HG02970 (cell line): ENCODE measurements at regions not wholly inside any gene's neighbourhood (a gene's known extent, or its start where the extent isn't known, plus 50 kb on each side); places are given as distances from the start of the nearest gene placed in this dataset.
A peak's percentile ranks its signal among the peaks of the same experiment; 100 is the strongest.

Source experiments
- ATAC-seq: cut with Tn5 transposase; IDR thresholded peaks from one replicate; pipeline ENCODE4 v1.9.1; 2021; ENCODE audit warnings: mild to moderate bottlenecking, moderate library complexity, moderate number of reproducible peaks; ENCODE audit not compliant: unreplicated experiment, low FRiP score

- ATAC-seq = no peak
Measured at GRCh38 chr2:52974127-52974526, 793.5 kb upstream of the CHAC2 start.

DNA sequence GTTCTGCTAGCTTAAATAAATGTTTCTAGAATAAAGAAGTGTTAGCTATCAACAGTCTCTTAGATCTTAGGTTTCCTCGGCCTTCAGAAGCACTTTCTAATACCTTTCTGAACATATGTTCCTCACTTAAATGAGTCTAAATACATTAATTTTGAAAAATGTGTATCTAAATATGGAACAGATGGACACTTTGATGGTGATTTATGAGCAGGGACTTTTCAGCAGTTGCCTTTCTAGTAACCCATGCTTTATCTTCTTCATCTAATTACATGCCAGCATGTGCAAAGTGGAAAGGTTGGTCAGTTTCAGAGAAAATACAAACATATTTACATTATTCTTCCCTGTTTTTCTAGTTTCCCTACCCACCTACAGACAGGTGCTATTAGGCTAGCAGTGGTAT lies 797.0 kb upstream of the CHAC2 start:
- no peak for ATAC-seq

GRCh38 chr2:52968043-52968442 lies 799.6 kb upstream of the CHAC2 start:
- ATAC-seq = no peak

- ATAC-seq = no peak
Measured at GRCh38 chr2:52964916-52965530, 802.6 kb upstream of the CHAC2 start.

- no peak for ATAC-seq
Measured at GRCh38 chr2:52961403-52961802, 806.2 kb upstream of the CHAC2 start.

- ATAC-seq = no peak
Measured at GRCh38 chr2:52960881-52961280, 806.7 kb upstream of the CHAC2 start.

DNA sequence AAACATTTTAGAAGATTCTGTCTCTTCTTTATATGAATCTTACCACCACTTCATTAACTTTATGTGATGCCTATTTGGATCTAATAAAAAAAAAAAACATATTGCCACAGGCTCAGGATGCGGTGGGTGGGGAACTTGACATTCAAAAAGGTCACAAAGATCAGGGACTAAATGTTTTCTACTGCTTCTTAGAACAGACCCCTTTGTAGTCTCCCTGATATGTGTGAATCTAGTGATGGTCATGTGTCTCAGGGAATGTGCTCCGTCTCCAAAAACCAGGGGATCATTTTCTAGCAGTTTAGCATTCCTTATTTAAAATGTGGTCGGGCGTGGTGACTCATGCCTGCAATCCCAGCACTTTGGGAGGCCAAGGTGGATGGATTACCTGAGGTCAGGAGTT lies 807.8 kb upstream of the CHAC2 start:
- no peak for ATAC-seq

DNA sequence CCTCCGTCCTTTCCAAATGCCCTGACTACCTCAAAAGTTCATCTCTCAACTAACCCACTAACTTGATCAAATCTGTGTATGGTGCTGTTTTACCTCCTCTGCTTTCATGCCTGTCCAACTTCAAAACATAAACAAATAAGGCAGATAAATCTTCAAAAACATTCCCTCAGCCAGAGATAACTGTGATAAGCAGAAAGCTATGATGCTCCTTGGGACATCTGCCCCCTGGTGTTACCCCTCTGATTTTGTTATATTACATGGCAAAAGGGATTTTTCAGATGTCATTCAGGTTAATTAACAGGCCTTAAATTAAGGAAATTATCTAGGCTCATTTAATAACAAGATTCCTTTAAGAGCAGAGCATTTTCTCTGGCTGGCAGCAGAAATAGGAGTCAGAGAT lies 810.8 kb upstream of the CHAC2 start:
- ATAC-seq = no peak

DNA sequence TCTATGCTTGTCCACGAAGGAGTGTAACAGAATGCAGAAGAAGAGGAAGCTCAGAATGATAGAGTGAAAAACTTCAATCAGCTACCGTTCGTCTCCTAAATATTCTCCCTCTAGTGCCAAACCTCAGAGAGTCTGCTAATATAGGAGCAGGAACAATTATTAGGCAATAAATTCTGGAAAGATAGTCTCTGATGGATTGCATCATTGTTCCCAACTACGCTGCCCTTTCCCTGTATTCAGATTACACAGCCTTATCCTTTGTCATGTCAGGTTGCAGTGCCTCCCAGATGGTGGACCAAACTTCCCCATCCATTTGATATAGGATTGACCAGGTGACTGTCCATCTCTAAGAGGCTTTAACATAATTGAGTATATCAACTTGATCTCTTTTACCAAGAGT lies 811.5 kb upstream of the CHAC2 start:
- ATAC-seq = no peak

DNA sequence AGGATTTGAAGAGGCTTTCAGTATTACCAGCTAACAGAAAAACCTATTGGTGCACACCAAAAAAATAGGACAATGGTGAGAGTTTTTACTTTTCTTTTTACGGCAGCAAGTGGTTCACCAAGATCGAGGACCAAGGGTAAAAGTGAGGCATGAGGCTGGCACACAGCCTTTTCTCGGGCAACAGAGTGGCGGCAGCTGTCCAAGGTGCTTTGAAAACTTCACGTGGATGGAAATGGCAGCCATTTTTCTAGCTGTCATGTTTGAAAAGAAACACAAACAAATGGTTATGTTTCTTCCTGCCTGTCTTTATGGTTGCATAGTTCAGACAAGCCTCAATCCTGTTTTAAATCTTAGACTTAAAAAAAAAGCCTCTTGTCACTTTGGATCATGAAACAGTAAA lies 812.5 kb upstream of the CHAC2 start:
- ATAC-seq = no peak

DNA sequence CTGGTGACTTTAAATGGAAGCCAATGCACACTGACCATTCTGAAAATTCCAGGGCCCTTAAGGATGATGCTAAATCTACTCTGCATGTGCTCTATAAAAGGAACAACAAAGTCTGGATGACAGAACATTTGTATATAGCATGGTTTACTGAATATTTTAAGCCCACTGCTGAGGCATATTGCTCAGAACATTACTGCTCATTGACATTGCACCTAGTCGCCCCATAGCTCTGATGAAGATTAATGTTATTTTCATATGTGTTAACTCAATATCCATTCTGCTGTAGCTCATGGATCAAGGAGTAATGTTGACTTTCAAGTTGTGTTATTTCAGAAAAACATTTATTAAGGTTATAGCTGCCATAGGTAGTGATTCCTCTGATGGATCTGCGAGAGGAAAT lies 827.5 kb upstream of the CHAC2 start:
- no peak for ATAC-seq

DNA sequence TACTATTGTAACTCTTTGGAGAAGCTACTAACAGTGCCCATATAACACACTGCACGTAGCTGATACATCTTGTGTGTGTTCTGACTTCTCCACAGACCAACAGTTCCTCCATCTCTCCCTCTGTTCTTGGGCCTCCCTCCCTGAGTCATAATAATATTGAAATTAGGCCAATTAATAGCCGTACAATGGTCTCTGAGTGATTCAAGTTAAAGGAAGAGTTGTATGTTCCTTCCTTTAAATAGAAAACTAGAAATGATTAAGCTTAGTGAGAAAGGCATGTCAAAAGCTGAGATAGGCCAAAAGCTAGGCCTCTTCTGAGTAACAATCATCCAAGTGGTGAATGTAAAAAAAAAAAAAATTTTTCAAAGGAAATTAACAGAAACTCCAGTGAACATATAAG lies 828.4 kb upstream of the CHAC2 start:
- ATAC-seq = no peak

DNA sequence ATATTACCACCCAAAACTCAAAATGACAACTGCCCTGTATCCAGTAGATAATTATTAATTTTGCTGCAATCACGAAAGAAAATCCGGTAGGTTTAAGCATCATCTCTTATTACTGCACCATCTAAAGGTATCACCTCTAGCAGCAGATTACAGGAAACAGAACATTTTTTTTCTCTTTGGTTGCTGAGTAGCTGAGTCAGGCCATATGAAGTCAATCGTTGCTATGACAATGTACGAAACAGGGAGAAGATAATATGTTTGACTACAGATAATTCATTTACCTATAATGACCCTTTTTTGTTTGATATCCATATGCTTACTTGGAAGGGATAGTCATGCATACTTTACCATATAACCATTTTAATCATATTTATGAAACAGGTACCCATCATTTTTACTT lies 831.6 kb upstream of the CHAC2 start:
- no peak for ATAC-seq

- no peak for ATAC-seq
Measured at GRCh38 chr2:52934920-52935640, 832.5 kb upstream of the CHAC2 start.

DNA sequence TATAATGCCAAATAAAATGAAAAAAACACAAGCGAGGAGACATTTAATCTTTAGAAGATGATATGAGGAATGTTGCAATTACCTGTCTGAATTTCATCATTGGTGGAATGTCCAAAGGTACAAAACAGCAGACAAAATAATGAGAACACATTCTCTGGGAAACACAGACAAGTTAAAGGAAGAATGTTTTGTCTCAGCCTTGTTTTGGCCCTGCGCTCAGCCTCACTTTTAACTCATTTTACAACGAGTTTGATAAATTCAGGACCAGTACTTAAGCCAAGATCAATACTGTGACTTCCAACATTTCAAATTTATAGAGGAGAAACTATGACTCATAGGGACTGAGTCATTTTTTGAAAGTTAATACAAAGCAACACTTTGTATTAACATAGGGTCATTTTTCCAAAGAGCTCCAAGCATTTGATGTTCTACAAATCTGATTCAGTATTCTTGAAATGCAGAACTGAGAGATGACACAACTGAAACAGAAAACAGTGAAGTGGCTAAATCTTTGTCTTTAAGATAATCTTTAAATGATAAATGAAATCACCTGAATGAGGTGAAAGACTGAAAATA lies 833.2 kb upstream of the CHAC2 start:
- ATAC-seq = peak; percentile 68

DNA sequence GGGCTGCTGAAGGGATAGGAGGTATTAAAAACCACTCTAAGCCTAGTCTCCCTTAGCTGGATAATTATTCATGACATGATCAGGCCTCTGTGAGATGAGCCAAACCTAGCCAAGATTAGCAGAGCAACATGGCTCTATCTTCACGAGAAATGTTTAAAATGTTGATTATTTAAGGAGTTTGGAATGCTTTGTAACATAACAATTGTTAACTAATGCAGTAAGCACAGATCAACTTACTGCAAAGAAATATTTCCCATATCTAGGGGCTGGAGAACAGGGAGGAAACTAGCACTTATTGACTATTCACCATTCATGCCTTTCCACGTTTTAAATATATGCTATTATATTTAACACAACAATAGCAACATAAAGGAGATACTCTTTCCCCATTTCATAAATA lies 833.7 kb upstream of the CHAC2 start:
- no peak for ATAC-seq

DNA sequence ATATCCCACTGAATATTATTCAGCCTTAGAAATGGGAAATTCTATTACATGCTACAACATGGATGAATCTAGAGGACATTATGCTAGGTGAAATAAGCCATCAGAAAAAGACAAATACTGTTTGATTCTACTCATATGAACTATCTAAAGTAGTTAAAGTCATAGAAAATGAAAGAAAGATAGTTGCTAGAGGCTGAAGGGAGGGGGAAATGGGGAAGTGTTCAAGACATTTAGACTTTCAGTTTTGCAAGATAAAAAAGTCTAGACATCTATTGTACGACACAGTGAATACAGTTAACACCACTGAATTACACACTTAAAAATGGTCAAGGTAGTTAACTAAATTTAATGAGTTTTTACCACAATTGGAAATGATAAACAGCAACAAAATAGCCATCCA lies 835.9 kb upstream of the CHAC2 start:
- no peak for ATAC-seq

GRCh38 chr2:52929412-52929811 lies 838.2 kb upstream of the CHAC2 start:
- ATAC-seq = no peak

- ATAC-seq = no peak
Measured at GRCh38 chr2:52919673-52920072, 847.9 kb upstream of the CHAC2 start.

DNA sequence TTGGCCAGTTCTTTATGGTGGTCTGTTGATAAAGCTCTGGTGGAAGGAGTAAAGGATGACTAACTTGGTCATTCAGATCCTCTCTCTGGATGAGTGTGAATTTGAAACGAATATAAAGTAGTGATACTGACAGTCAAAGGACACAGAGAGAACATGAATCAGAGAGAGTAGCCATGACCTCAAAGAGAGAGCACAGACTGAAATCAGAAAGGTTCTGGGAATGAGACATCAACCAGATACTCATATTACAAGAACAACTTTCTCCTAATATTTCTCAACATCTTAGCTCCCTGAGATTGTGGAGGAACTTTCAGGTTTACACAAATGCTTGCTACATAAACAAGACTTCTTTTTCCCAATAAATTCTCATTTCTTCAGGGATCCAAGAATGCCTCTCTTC lies 849.1 kb upstream of the CHAC2 start:
- no peak for ATAC-seq

- no peak for ATAC-seq
Measured at GRCh38 chr2:52916981-52917380, 850.6 kb upstream of the CHAC2 start.

DNA sequence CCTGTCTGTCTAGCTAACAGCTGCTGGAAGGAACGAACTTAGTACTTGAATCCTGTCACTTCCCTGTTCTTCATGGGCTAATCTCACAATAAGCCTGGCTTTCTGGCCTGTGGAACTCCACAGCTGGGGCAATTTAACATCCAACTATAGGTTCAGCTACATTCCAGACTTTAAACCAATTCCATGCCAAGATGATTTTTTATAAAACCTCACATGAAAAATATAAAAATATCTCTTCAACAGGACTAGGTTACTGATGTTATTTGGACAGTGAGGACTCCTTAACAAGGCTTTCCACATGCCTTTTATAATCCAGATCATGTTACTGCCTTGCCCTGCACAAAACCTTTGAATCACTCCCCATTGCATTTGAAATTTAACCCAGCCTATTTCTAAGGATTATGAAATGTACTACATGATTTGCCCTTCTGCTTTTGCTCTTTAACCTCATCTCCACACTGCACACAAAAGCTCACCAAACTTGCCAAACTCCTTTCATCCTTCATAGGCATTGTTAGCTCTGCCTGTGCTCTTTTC lies 863.2 kb upstream of the CHAC2 start:
- ATAC-seq = no peak
